ENCODE measurements at regions not wholly inside any gene's neighbourhood (a gene's known extent, or its start where the extent isn't known, plus 50 kb on each side); places are given as distances from the start of the nearest gene placed in this dataset.

GRCh38 chr20:4512891-4513550 lies 173.2 kb upstream of the PRNP start:
- Histone ChIP-seq H3K27ac (ENCODE audit: low read length) (no peak overlapping the region), H3K4me3 (ENCODE audit: low read depth in 1 of 2, low read length in 2 of 2) (no peak overlapping the region), H3K9me3 (ENCODE audit: control insufficient read depth in 1 of 2, low read length in 2 of 2) (peaks cover 0 to 4% of the 10 kb centered on the region in 2 donors), H3K27me3 (ENCODE audit: low read depth, low read length) (no peaks in the 10 kb centered on the region), H3K4me1 (ENCODE audit: control insufficient read depth in 1 of 2, insufficient read depth in 2 of 2, low read length in 2 of 2) (no peaks in the 10 kb centered on the region), H3K36me3 (ENCODE audit: control insufficient read depth in 1 of 2, insufficient read depth in 2 of 2, low read length in 2 of 2) (no peaks in the 10 kb centered on the region)

- Histone ChIP-seq H3K9me3 (ENCODE audit: control insufficient read depth in 1 of 2, low read length in 2 of 2) (peaks cover 0 to 4% of the 10 kb centered on the region in 2 donors), H3K4me3 (ENCODE audit: low read depth in 1 of 2, low read length in 2 of 2) (no peak overlapping the region), H3K4me1 (ENCODE audit: control insufficient read depth in 1 of 2, insufficient read depth in 2 of 2, low read length in 2 of 2) (peaks cover 0 to 3% of the 10 kb centered on the region in 2 donors), H3K27ac (ENCODE audit: low read length) (no peak overlapping the region), H3K36me3 (ENCODE audit: control insufficient read depth in 1 of 2, insufficient read depth in 2 of 2, low read length in 2 of 2) (no peaks in the 10 kb centered on the region), H3K27me3 (ENCODE audit: low read depth, low read length) (no peaks in the 10 kb centered on the region)
Measured at GRCh38 chr20:4511776-4512175, 174.5 kb upstream of the PRNP start.

- Histone ChIP-seq H3K4me3 (ENCODE audit: low read depth in 1 of 2, low read length in 2 of 2) (no peak overlapping the region), H3K36me3 (ENCODE audit: control insufficient read depth in 1 of 2, insufficient read depth in 2 of 2, low read length in 2 of 2) (no peaks in the 10 kb centered on the region)
Measured at GRCh38 chr20:4509825-4510522, 176.3 kb upstream of the PRNP start.

GRCh38 chr20:4508773-4509172 lies 177.5 kb upstream of the PRNP start:
- no peak overlapping the region for H3K27ac ChIP-seq (ENCODE audit: low read length)
- peaks cover 0 to 3% of the 10 kb centered on the region in 2 donors for H3K4me1 ChIP-seq (ENCODE audit: control insufficient read depth in 1 of 2, insufficient read depth in 2 of 2, low read length in 2 of 2)
- no peaks in the 10 kb centered on the region for H3K27me3 ChIP-seq (ENCODE audit: low read depth, low read length)
- H3K4me3 ChIP-seq (ENCODE audit: low read depth in 1 of 2, low read length in 2 of 2): no peak overlapping the region
- H3K9me3 ChIP-seq (ENCODE audit: control insufficient read depth in 1 of 2, low read length in 2 of 2): peaks cover 0 to 4% of the 10 kb centered on the region in 2 donors
- no peaks in the 10 kb centered on the region for H3K36me3 ChIP-seq (ENCODE audit: control insufficient read depth in 1 of 2, insufficient read depth in 2 of 2, low read length in 2 of 2)

More at GRCh38 chr20:4509825-4510522, 176.3 kb upstream of the PRNP start:
- no peaks in the 10 kb centered on the region for H3K27me3 ChIP-seq (ENCODE audit: low read depth, low read length)
- H3K27ac ChIP-seq (ENCODE audit: low read length): no peak overlapping the region
- peaks cover 0 to 3% of the 10 kb centered on the region in 2 donors for H3K4me1 ChIP-seq (ENCODE audit: control insufficient read depth in 1 of 2, insufficient read depth in 2 of 2, low read length in 2 of 2)
- H3K9me3 ChIP-seq (ENCODE audit: control insufficient read depth in 1 of 2, low read length in 2 of 2): peaks cover 0 to 4% of the 10 kb centered on the region in 2 donors

GRCh38 chr20:4507288-4507719 lies 179.0 kb upstream of the PRNP start:
- Histone ChIP-seq H3K27me3 (ENCODE audit: low read depth, low read length) (no peaks in the 10 kb centered on the region), H3K36me3 (ENCODE audit: control insufficient read depth in 1 of 2, insufficient read depth in 2 of 2, low read length in 2 of 2) (no peaks in the 10 kb centered on the region), H3K4me3 (ENCODE audit: low read depth in 1 of 2, low read length in 2 of 2) (no peak overlapping the region), H3K9me3 (ENCODE audit: control insufficient read depth in 1 of 2, low read length in 2 of 2) (peaks cover 0 to 4% of the 10 kb centered on the region in 2 donors), H3K4me1 (ENCODE audit: control insufficient read depth in 1 of 2, insufficient read depth in 2 of 2, low read length in 2 of 2) (peaks cover 0 to 3% of the 10 kb centered on the region in 2 donors), H3K27ac (ENCODE audit: low read length) (no peak overlapping the region)

GRCh38 chr20:4504814-4505213 lies 181.4 kb upstream of the PRNP start:
- H3K27ac ChIP-seq (ENCODE audit: low read length): no peak overlapping the region
- no peak overlapping the region for H3K4me3 ChIP-seq (ENCODE audit: low read depth in 1 of 2, low read length in 2 of 2)
- peaks cover 0 to 3% of the 10 kb centered on the region in 2 donors for H3K4me1 ChIP-seq (ENCODE audit: control insufficient read depth in 1 of 2, insufficient read depth in 2 of 2, low read length in 2 of 2)
- H3K27me3 ChIP-seq (ENCODE audit: low read depth, low read length): no peaks in the 10 kb centered on the region
- H3K36me3 ChIP-seq (ENCODE audit: control insufficient read depth in 1 of 2, insufficient read depth in 2 of 2, low read length in 2 of 2): no peaks in the 10 kb centered on the region
- peaks cover 8% of the 10 kb centered on the region in 2 donors for H3K9me3 ChIP-seq (ENCODE audit: control insufficient read depth in 1 of 2, low read length in 2 of 2)

GRCh38 chr20:4502756-4503155 lies 183.5 kb upstream of the PRNP start:
- H3K4me1 ChIP-seq (ENCODE audit: control insufficient read depth in 1 of 2, insufficient read depth in 2 of 2, low read length in 2 of 2): peaks cover 0 to 3% of the 10 kb centered on the region in 2 donors
- no peaks in the 10 kb centered on the region for H3K27me3 ChIP-seq (ENCODE audit: low read depth, low read length)
- no peaks in the 10 kb centered on the region for H3K36me3 ChIP-seq (ENCODE audit: control insufficient read depth in 1 of 2, insufficient read depth in 2 of 2, low read length in 2 of 2)
- no peak overlapping the region for H3K27ac ChIP-seq (ENCODE audit: low read length)
- peaks cover 5 to 8% of the 10 kb centered on the region in 2 donors for H3K9me3 ChIP-seq (ENCODE audit: control insufficient read depth in 1 of 2, low read length in 2 of 2)
- H3K4me3 ChIP-seq (ENCODE audit: low read depth in 1 of 2, low read length in 2 of 2): no peak overlapping the region

- Histone ChIP-seq H3K36me3 (ENCODE audit: control insufficient read depth in 1 of 2, insufficient read depth in 2 of 2, low read length in 2 of 2) (no peaks in the 10 kb centered on the region), H3K4me1 (ENCODE audit: control insufficient read depth in 1 of 2, insufficient read depth in 2 of 2, low read length in 2 of 2) (no peaks in the 10 kb centered on the region), H3K4me3 (ENCODE audit: low read depth in 1 of 2, low read length in 2 of 2) (no peak overlapping the region), H3K9me3 (ENCODE audit: control insufficient read depth in 1 of 2, low read length in 2 of 2) (no peaks in the 10 kb centered on the region), H3K27ac (ENCODE audit: low read length) (no peak overlapping the region), H3K27me3 (ENCODE audit: low read depth, low read length) (no peaks in the 10 kb centered on the region)
Measured at GRCh38 chr20:4493386-4493785, 192.9 kb upstream of the PRNP start.

GRCh38 chr20:4491643-4492042 lies 194.6 kb upstream of the PRNP start:
- H3K9me3 ChIP-seq (ENCODE audit: control insufficient read depth in 1 of 2, low read length in 2 of 2): no peaks in the 10 kb centered on the region
- H3K27ac ChIP-seq (ENCODE audit: low read length): no peak overlapping the region
- no peaks in the 10 kb centered on the region for H3K36me3 ChIP-seq (ENCODE audit: control insufficient read depth in 1 of 2, insufficient read depth in 2 of 2, low read length in 2 of 2)
- H3K27me3 ChIP-seq (ENCODE audit: low read depth, low read length): no peaks in the 10 kb centered on the region
- no peaks in the 10 kb centered on the region for H3K4me1 ChIP-seq (ENCODE audit: control insufficient read depth in 1 of 2, insufficient read depth in 2 of 2, low read length in 2 of 2)
- H3K4me3 ChIP-seq (ENCODE audit: low read depth in 1 of 2, low read length in 2 of 2): no peak overlapping the region

- Histone ChIP-seq H3K27ac (ENCODE audit: low read length) (no peak overlapping the region), H3K4me1 (ENCODE audit: control insufficient read depth in 1 of 2, insufficient read depth in 2 of 2, low read length in 2 of 2) (no peaks in the 10 kb centered on the region), H3K4me3 (ENCODE audit: low read depth in 1 of 2, low read length in 2 of 2) (no peak overlapping the region), H3K36me3 (ENCODE audit: control insufficient read depth in 1 of 2, insufficient read depth in 2 of 2, low read length in 2 of 2) (no peaks in the 10 kb centered on the region), H3K27me3 (ENCODE audit: low read depth, low read length) (no peaks in the 10 kb centered on the region), H3K9me3 (ENCODE audit: control insufficient read depth in 1 of 2, low read length in 2 of 2) (no peaks in the 10 kb centered on the region)
Measured at GRCh38 chr20:4490606-4491280, 195.5 kb upstream of the PRNP start.

- Histone ChIP-seq H3K36me3 (ENCODE audit: control insufficient read depth in 1 of 2, insufficient read depth in 2 of 2, low read length in 2 of 2) (no peaks in the 10 kb centered on the region), H3K27me3 (ENCODE audit: low read depth, low read length) (no peaks in the 10 kb centered on the region), H3K27ac (ENCODE audit: low read length) (no peak overlapping the region), H3K4me1 (ENCODE audit: control insufficient read depth in 1 of 2, insufficient read depth in 2 of 2, low read length in 2 of 2) (no peaks in the 10 kb centered on the region), H3K4me3 (ENCODE audit: low read depth in 1 of 2, low read length in 2 of 2) (no peak overlapping the region), H3K9me3 (ENCODE audit: control insufficient read depth in 1 of 2, low read length in 2 of 2) (no peaks in the 10 kb centered on the region)
Measured at GRCh38 chr20:4490045-4490444, 196.2 kb upstream of the PRNP start.

All from muscle layer of duodenum (tissue), 2 donors.